GM21367 (cell line): ENCODE measurements at regions not wholly inside any gene's neighbourhood (a gene's known extent, or its start where the extent isn't known, plus 50 kb on each side); places are given as distances from the start of the nearest gene placed in this dataset.
A peak's percentile ranks its signal among the peaks of the same experiment; 100 is the strongest.
"Not testable (repeated sequence)": the region's sequence is repeated elsewhere in the genome, so short reads cannot be mapped to it uniquely, and the experiment has no call there.

ENCODE experiments used
- ATAC-seq: cut with Tn5 transposase; IDR thresholded peaks from one replicate; pipeline ENCODE4 v1.9.1; 2021; ENCODE audit not compliant: unreplicated experiment

DNA sequence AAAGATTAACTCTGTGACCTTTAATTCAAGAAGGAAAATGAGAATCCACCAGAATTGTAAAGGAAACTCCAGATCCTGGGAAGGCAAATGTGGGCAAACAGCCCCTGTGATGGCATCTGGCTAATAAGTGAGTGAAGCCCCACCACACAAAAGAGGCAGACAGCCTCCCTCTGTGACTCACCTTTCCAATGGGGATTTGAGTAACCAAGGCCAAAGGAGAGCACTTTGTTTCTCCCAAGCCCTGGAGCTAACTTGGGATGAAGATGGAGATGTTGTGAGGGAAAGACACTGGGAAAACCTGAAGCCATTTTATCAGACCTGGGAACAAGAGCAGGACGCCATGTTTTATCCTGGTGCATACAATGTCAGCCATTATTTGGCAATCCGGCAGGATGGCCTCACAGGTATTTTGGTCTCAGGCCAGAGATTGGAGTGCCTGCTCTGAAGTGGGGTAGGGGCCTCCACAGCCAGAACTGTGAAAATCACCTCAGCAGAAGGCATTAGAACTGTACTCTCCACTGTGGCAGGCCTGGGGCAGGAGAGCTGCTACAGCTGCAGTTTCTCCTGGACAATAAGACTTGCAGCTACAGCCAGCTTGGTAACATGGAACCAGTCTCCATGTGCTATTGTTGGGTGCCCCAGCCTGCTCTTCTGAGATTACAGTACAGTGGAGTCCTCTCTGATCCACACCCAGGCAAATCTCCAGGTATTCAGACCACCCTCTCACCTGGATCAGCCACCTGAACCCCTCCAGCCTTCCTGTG lies 96.6 kb upstream of the PCED1B start:
- ATAC-seq, result no peak

DNA sequence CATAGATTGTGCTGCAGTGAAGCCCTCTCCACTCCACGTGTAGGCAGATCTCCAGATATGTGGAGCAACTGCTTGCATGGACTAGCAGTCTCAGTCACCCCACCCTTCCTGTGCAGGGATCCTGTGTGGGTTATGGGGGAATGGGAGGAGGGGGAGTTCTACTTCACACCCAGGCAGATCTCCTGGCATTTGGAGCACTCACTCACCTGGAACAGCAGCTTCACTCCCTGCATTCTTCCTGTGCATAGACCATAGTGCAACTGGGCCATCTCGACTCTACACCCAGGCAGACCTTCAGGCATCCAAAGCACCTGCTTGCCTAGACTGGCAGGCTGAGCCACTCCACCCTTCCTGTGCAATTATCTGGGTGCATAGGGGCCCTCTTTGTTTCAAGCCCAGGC lies 96.0 kb upstream of the PCED1B start:
- no peak for ATAC-seq

DNA sequence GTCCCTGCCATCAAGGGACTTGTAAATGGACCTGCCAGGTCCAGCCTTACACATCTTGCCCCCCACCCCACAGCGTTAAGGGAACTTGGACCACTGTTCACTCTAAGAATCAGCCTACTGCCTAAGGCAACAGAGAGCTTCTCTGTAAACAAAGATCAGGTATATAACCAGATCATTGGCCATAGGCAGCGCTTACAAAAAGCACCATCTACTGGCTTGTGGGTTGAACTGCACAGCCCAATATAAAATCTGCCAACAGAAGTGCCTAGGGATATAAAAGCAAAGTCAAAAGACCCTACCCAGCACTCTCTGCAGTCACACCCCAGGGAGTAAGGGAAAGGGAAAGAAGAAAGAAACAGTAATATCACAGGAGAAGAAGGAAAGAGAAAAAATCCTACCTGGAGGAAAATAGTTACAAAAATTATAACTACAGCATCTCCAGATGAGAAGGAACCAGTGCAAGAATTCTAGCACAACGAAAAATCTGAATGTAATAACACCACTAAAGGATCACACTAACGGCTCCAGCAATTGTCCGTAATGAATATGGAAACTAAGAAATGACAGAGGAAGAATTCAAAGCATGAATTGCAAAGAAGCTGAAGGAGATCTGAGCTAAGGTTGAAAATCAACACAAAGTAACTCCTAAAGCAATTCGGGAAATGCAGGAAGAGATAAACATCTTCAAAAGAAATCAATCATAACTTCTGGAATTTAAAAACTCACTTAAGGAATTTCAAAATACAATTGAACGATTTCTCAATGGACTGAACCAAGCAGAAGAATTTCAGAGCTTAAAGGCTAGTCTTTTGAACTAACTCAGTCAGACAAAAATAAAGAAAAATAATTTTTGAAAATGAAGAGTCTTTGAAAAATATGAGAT lies 95.2 kb upstream of the PCED1B start:
- peak; percentile 80 for ATAC-seq

DNA sequence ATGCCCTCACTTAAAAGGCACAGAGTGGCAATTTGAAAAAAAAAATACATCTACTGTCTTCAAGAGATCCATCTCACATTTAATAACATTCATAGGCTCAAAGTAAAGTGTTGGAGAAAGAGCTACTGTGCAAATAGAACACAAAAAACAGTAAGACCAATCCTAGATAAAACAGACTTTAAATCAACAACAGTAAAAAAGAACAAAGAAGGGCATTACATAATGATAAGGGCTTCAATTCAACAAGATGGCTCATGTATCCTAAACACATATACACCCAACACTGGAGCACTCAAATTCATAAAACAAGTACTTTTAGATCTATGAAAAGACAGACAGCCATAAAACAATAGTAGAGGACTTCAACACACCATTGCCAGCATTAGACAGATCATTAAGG lies 93.6 kb upstream of the PCED1B start:
- ATAC-seq, result no peak

DNA sequence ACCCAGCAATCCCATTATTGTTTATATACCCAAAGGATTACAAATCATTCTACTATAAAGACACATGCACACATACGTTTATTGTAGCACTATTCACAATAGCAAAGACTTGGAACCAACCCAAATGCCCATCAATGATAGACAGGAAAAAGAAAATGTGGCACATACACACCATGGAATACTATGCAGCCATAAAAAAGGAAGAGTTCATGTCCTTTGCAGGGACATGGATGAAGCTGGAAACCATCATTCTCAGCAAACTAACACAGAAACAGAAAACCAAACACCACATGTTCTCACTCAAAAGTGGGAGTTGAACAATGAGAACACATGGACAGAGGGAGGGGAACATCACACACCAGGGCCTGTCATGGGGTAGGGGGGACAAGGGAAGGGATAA lies 91.3 kb upstream of the PCED1B start:
- ATAC-seq, result not testable (repeated sequence)

DNA sequence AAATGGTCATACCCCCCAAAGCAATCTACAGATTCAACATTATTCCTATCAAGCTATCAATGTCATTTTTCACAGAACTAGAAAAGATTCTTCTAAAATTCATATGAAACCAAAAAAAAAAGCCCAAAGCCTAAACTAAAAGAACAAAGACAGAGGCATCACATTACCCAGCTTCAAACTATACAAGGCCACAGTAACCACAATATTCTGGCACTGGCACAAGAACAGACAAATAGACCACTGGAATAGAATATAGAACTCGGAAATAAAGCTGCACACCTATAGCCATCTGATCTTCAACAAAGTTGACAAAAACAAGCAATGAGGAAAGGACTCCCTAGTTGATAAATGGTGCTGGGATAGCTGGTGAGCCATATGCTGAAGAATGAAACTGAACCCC lies 89.2 kb upstream of the PCED1B start:
- ATAC-seq, result no peak

DNA sequence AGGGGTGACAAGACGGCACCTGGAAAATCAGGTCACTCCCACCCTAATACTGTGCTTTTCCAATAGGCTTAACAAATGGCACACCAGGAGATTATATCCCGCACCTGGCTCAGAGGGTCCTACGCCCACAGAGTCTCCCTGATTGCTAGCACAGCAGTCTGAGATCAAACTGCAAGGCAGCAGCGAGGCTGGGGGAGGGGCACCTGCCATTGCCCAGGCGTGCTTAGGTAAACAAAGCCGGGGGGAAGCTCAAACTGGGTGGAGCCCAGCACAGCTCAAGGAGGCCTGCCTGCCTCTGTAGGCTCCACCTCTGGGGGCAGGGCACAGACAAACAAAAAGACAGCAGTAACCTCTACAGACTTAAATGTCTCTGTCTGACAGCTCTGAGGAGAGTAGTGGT lies 87.4 kb upstream of the PCED1B start:
- ATAC-seq, result not testable (repeated sequence)

DNA sequence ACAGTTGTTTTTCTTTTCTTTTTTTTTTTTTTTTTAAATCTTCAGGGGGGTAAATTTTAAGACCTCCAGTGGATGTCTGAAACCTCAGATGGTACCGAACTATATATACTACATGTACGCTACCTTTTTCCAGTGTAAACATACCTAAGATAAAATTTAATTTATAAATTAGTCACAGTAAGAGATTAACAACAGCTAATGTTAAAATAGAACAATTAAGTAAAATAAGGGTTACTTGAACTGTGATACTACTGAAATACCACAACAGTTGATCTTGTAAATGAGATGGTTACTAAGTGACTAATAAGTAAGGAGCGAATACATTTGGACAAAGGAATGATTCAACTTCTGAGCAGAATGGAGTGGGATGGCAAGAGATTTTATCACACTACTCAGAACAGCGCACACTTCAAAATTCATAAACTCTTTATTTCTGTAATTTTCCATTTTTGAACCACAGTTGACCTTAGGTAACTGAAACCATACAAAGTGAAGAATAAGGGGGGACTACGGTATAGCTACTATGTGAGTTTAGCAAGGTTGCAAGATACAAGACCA lies 80.5 kb upstream of the PCED1B start:
- ATAC-seq, result no peak

DNA sequence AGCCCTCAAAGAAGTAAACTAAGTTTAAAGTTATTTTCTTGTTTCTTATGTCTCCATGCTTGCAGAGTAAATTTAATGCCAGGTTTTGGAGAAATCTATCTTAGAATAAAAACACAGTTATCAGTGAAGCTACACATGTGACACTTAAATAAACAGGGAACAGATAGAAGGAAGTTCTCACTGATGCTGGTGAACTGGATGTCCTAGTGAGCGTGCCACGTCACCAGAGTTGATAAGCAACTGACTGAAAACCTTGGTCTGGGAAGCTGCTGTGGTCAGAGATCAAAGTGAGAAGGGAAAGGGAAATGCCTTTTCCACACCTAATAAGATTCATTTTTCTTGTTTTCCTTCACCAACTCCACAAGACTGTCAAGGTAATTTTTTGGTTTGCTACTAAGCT lies 74.8 kb upstream of the PCED1B start:
- ATAC-seq, result no peak

DNA sequence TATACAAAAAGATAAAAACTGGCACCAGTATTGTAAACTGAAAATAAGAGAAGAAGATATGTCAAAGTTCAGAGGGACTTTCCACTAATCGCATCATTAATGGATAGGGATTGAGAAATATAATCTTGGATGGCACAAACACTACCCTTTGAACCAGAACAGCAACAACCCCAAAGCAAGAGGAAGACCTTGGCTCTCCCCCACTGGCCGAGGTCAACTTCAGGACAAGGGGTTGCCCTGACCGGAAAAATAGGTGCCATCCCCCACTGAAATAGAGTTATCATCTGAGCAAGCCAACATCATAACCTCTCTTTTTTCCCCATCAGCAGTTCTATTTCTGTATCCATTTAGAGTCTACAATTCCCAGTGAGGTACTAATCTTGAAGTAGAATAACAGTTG lies 72.4 kb upstream of the PCED1B start:
- no peak for ATAC-seq

DNA sequence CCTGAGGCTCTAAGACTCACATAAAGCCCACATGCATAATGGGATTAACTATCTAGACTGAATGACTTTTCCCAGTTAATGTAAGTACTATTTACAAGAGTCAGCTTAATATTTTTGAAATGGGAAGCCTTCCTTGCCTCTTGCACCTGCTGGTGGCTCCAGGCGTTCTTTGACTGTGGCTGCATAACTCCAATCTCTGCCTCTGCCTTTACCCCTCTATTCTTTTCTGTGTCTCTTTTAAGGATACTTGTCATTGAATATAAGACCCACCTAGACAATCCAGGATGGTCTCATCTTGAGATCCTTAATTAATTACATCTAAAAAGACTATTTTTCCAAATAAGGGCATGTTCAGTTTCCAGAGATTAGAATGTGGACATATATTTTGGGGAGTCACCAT lies 66.9 kb upstream of the PCED1B start:
- ATAC-seq, result no peak

DNA sequence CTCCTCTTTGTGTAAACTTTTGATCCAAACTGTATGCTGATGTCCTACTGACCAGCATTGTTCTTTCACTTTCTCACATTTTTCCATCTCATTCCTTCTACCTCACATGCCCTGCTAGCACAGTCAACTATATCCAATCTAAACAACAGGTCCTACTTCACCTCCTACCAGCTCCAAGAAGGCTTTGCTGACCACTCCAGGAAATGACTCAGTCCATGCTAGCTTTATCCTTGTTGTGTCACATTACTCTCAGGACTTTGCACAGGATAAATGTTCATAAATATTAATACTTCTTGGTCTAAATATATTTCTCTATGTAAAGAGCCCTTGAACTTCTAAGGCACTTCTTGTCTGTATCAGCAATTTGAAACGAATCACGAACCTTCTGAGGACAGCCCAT lies 64.9 kb upstream of the PCED1B start:
- ATAC-seq, result no peak

DNA sequence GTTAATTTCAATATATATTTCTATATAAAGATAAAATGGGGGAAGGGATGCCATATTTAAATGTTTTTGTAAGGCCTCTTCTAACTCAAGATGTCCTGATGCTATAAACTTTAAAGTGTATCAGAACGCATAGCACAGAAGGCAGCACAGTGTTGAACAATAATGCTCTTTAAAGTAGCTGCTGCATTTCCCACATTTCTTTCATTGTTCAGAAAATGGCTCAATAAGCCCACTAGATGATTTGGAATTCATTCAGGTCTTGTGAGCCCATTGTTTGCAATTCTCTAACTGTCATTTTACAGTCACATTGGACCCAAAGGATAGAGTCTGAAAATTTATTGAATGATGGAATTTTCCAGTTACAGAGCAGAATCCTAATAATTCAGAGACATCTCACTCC lies 64.0 kb upstream of the PCED1B start:
- ATAC-seq, result no peak

DNA sequence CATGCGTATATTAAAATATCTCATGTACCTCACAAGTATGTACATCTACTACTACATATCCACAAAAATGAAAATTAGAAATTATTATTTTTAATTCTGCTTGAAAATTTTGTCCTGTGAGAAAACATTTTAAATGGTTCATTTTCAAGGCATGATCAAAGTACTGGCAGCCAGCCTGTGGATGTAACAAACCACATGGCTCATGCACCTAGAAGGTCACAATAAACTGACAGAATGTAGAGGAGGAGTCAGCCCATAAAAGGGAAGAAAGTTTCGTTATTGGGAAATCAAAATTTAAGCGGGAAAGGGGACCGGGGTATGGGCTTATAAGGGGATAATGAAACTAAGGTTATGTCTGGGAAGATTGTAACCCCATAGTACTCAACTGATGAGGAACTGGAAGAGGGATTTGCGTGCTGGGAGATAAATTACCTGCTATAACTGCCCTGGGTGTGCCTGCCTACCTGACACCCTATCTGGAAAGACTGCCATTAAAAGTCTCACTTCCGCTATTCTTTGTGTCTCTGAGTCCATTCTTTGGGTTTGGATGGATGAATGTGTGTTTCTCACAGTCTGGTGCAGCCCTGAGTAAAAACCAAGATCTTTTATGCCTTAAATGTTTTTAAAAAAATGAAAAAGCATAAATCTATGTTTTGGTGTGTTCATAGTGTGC lies 62.2 kb upstream of the PCED1B start:
- ATAC-seq, result no peak

DNA sequence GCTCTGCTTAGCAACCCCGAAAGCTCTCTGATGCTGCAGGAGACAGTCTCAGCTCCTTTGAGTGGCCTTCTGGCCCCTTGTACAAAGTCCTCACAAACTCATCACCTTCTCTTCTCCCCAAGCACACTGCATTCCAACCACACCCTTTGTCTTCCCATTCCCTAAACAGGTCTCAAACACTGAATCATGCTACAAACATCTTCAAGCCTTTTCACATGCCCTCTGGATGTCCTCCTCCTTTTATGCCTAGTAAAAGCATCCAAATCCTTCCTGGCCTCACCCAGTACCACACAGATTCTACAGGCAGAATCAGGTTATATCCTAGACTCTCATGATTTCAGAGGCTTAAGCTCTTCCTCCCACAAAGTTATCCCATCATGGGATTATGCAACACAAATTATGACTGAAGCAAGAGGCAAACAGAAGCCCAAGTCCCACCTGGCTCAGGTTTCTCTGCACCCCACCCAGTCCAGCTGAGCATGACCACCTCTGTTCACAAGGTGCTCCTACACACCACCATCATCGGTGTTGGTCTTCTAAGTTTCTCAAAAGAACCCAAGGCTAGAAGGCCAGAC lies 61.4 kb upstream of the PCED1B start:
- no peak for ATAC-seq

DNA sequence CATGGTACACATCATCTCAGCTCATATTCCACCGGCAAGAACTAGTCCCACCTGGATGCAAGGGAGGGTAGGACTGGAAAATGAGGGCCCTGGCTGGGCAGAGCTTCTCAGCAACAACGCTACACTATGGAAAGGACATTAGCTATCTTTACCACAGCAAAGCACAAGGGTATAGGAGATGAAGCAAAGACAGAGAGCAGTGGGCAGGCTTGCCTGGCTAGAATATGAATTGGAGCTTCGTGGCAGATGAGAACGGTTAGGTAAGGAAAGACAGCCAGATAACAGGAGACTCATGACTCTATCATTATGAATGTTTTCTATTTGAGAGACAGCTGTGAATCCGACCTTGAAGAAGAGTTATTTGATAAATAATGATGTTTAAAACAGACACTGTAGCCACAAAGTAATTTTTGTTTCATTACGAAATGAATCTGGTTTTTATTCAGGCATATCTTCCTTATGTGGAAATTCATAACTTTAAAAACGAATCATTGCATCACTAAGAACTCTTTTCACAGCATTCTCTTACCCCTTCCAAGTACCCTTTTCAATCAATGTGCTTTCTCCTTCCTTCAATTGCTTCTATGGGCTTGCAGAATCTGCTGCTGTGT lies 59.1 kb upstream of the PCED1B start:
- no peak for ATAC-seq

DNA sequence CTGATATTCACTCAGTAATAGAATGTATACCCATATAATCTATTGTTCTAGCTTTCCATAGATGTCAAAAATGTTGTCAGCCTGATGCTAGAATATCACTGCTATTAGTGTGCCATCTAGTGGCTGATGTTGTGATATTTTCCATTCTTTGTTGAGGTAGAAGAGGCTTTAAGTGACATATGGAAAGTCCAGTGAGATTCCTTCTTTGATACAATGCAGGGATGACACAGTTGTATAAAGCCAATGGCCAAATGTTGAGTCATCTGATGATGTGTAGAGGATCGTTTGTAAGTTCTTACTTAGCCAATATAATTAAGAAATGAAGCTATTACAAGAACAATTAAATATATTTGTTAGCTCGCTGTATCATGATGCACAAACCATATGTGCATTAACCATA lies 58.1 kb upstream of the PCED1B start:
- ATAC-seq, result no peak

DNA sequence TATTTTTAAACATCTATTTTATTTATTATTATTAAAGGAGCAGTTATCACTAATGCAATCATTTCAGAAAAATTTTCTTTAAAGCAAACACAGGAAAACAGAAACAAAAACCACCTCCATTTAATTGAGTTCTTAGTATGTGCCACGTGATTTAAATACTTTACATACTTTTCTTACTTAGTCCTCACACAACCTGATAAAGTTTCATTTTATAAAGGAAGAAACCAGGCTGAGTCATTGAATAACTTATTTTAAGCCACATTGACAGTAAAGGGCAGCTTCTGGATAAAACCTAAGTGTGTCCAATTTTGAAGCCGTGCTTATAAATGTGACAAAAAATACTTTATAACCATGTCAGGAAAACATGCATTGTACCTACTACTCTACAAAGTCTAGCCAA lies 57.1 kb upstream of the PCED1B start:
- ATAC-seq, result no peak

DNA sequence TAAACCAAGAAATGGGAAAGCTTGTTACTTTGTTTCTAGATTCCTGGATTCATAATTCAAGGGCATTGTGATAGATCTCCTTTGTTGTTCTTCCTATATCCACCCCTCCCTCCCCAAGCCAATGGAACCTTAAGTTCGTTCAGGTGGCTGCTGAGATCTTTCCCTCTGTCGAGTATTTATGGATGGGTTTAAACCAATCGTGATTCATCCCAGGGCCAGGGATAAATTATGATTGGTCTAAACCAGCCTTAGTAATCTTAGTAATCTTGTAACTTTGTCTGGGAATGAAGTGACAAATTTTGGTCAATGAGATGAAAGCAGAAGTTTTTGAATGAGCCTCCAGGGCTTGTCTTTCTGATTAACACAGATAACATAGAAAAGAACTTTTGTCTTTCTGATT lies 56.1 kb upstream of the PCED1B start:
- no peak for ATAC-seq

DNA sequence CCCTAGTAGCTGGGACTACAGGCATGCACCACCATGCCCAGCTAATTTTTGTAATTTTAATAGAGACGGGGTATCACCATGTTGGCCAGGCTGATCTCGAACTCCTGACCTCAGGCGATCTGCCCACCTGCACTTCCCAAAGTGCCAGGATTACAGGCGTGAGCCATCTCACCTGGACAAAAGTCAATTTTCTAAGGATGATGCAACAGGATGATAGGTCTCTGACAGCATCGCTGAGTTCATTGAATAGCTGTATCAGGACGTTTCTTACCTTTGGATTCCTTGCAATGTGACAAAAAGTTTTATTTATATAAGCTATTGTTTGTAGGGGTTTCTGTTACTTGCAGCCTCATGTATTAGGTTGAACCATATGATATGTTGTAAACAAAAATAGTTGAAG lies 55.5 kb upstream of the PCED1B start:
- ATAC-seq, result no peak

DNA sequence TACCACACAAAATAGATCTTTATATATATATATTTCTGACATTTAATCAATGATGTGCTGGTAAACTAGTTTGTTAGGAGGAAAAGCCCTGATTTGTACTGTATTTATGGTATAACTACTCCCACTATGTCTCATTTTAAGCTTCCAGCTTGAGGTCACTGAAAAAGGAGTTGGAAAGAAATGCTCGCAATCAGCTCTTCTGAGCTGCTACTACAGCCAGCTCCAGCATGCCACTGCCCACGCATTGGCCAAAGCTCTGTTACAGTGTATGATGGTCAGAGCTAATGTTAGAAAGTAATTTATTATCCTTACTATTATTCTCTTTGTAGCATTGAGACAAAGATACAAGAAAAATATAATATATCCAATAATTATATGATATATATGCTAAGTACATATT lies 55.0 kb upstream of the PCED1B start:
- ATAC-seq, result no peak
